OCI-LY1 (cell line): ENCODE measurements at regions not wholly inside any gene's neighbourhood (a gene's known extent, or its start where the extent isn't known, plus 50 kb on each side); places are given as distances from the start of the nearest gene placed in this dataset.

Experiments
- EZH2 ChIP-seq: fragments of 200-600 bp; sonication (generic), shearing (Covaris generic); IDR thresholded peaks from 2 replicates; pipeline ENCODE4 v1.8.0; 2017; ENCODE audit warnings: borderline replicate concordance, mixed run types, mild to moderate bottlenecking, antibody characterized with exemption, low read length, moderate library complexity, mixed read lengths
- TF ChIP-seq, protein P1 (sequence below): fragments of 200-600 bp; sonication (generic), shearing (Covaris generic); IDR thresholded peaks from 2 replicates; pipeline ENCODE4 v1.5.1; 2017; ENCODE audit warnings: mild to moderate bottlenecking, antibody characterized with exemption, low read length, moderate library complexity, mixed read lengths

DNA sequence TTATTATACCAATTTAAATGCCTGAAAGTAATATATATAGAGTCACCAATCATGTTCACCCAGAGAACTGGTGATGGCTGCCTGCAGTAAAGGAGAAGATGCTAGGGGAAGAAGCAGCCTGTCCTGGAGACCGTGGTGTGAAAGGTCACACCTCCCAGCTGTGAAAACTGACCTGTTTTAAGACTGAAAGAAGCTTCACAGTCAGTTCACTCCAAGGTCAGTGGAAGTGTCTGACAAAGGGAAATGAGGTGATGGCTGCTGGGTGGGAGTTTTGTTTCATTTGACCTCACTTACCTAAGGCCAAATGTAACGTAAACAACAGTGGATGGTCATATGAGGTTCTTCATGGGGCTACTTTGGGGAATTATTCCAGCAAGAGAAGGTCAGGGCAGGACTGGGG lies 352.1 kb upstream of the GATB start:
- TF ChIP-seq, protein P1, sequence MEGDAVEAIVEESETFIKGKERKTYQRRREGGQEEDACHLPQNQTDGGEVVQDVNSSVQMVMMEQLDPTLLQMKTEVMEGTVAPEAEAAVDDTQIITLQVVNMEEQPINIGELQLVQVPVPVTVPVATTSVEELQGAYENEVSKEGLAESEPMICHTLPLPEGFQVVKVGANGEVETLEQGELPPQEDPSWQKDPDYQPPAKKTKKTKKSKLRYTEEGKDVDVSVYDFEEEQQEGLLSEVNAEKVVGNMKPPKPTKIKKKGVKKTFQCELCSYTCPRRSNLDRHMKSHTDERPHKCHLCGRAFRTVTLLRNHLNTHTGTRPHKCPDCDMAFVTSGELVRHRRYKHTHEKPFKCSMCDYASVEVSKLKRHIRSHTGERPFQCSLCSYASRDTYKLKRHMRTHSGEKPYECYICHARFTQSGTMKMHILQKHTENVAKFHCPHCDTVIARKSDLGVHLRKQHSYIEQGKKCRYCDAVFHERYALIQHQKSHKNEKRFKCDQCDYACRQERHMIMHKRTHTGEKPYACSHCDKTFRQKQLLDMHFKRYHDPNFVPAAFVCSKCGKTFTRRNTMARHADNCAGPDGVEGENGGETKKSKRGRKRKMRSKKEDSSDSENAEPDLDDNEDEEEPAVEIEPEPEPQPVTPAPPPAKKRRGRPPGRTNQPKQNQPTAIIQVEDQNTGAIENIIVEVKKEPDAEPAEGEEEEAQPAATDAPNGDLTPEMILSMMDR: no peak
- TF ChIP-seq EZH2: no peak
